ENCODE measurements at regions not wholly inside any gene's neighbourhood (a gene's known extent, or its start where the extent isn't known, plus 50 kb on each side); places are given as distances from the start of the nearest gene placed in this dataset.

- no peaks in the 10 kb centered on the region for H3K9me3 ChIP-seq (ENCODE audit: low read length)
- no peak overlapping the region for H3K4me3 ChIP-seq (ENCODE audit: low read depth in 1 of 2, low read length in 2 of 2)
- no peaks in the 10 kb centered on the region for H3K27me3 ChIP-seq (ENCODE audit: control insufficient read depth in 1 of 2, insufficient read depth in 2 of 2, low read length in 2 of 2)
- H3K9ac ChIP-seq (ENCODE audit: low read length) = no peak overlapping the region
- no peak overlapping the region for H3K27ac ChIP-seq (ENCODE audit: low read depth, low read length)
- H3K4me1 ChIP-seq (ENCODE audit: insufficient read depth, low read length) = peaks cover 16% of the 10 kb centered on the region
- H3K36me3 ChIP-seq (ENCODE audit: insufficient read depth, low read length) = no peaks in the 10 kb centered on the region
These were observed 235.7 kb upstream of the SIX2 start for GRCh38 chr2:45244928-45245327.

GRCh38 chr2:45242161-45242741, 233.0 kb upstream of the SIX2 start:
- H3K4me1 ChIP-seq (ENCODE audit: insufficient read depth, low read length) = peaks cover 16% of the 10 kb centered on the region
- no peaks in the 10 kb centered on the region for H3K27me3 ChIP-seq (ENCODE audit: control insufficient read depth in 1 of 2, insufficient read depth in 2 of 2, low read length in 2 of 2)
- H3K9ac ChIP-seq (ENCODE audit: low read length) = no peak overlapping the region
- no peaks in the 10 kb centered on the region for H3K36me3 ChIP-seq (ENCODE audit: insufficient read depth, low read length)
- no peak overlapping the region for H3K27ac ChIP-seq (ENCODE audit: low read depth, low read length)
- H3K9me3 ChIP-seq (ENCODE audit: low read length) = no peaks in the 10 kb centered on the region
- H3K4me3 ChIP-seq (ENCODE audit: low read depth in 1 of 2, low read length in 2 of 2) = no peak overlapping the region

- Histone ChIP-seq H3K9me3 (ENCODE audit: low read length) (no peaks in the 10 kb centered on the region), H3K27ac (ENCODE audit: low read depth, low read length) (no peak overlapping the region), H3K4me1 (ENCODE audit: insufficient read depth, low read length) (peaks cover 16% of the 10 kb centered on the region), H3K9ac (ENCODE audit: low read length) (no peak overlapping the region), H3K36me3 (ENCODE audit: insufficient read depth, low read length) (no peaks in the 10 kb centered on the region), H3K4me3 (ENCODE audit: low read depth in 1 of 2, low read length in 2 of 2) (no peak overlapping the region), H3K27me3 (ENCODE audit: control insufficient read depth in 1 of 2, insufficient read depth in 2 of 2, low read length in 2 of 2) (no peaks in the 10 kb centered on the region)
These were observed 231.9 kb upstream of the SIX2 start for GRCh38 chr2:45241061-45241561.

GRCh38 chr2:45237850-45238542, 228.7 kb upstream of the SIX2 start:
- H3K27ac ChIP-seq (ENCODE audit: low read depth, low read length) = no peak overlapping the region
- no peak overlapping the region for H3K4me3 ChIP-seq (ENCODE audit: low read depth in 1 of 2, low read length in 2 of 2)
- no peaks in the 10 kb centered on the region for H3K27me3 ChIP-seq (ENCODE audit: control insufficient read depth in 1 of 2, insufficient read depth in 2 of 2, low read length in 2 of 2)
- H3K4me1 ChIP-seq (ENCODE audit: insufficient read depth, low read length) = peaks cover 16% of the 10 kb centered on the region
- no peak overlapping the region for H3K9ac ChIP-seq (ENCODE audit: low read length)
- no peaks in the 10 kb centered on the region for H3K9me3 ChIP-seq (ENCODE audit: low read length)
- H3K36me3 ChIP-seq (ENCODE audit: insufficient read depth, low read length) = no peaks in the 10 kb centered on the region

- Histone ChIP-seq H3K36me3 (ENCODE audit: insufficient read depth, low read length) (no peaks in the 10 kb centered on the region), H3K9me3 (ENCODE audit: low read length) (no peaks in the 10 kb centered on the region), H3K4me3 (ENCODE audit: low read depth in 1 of 2, low read length in 2 of 2) (no peak overlapping the region), H3K27me3 (ENCODE audit: control insufficient read depth in 1 of 2, insufficient read depth in 2 of 2, low read length in 2 of 2) (no peaks in the 10 kb centered on the region), H3K27ac (ENCODE audit: low read depth, low read length) (no peak overlapping the region), H3K4me1 (ENCODE audit: insufficient read depth, low read length) (peaks cover 12% of the 10 kb centered on the region), H3K9ac (ENCODE audit: low read length) (no peak overlapping the region)
These were observed 227.9 kb upstream of the SIX2 start for GRCh38 chr2:45237128-45237527.

- Histone ChIP-seq H3K4me3 (ENCODE audit: low read depth in 1 of 2, low read length in 2 of 2) (no peak overlapping the region), H3K9ac (ENCODE audit: low read length) (no peak overlapping the region), H3K27ac (ENCODE audit: low read depth, low read length) (no peak overlapping the region), H3K27me3 (ENCODE audit: control insufficient read depth in 1 of 2, insufficient read depth in 2 of 2, low read length in 2 of 2) (no peaks in the 10 kb centered on the region), H3K9me3 (ENCODE audit: low read length) (no peaks in the 10 kb centered on the region), H3K4me1 (ENCODE audit: insufficient read depth, low read length) (peaks cover 3% of the 10 kb centered on the region), H3K36me3 (ENCODE audit: insufficient read depth, low read length) (no peaks in the 10 kb centered on the region)
These were observed 227.0 kb upstream of the SIX2 start for GRCh38 chr2:45236268-45236667.

GRCh38 chr2:45233301-45233700, 224.0 kb upstream of the SIX2 start:
- Histone ChIP-seq H3K36me3 (ENCODE audit: insufficient read depth, low read length) (no peaks in the 10 kb centered on the region), H3K27ac (ENCODE audit: low read depth, low read length) (no peak overlapping the region), H3K4me1 (ENCODE audit: insufficient read depth, low read length) (no peaks in the 10 kb centered on the region), H3K9ac (ENCODE audit: low read length) (no peak overlapping the region), H3K4me3 (ENCODE audit: low read depth in 1 of 2, low read length in 2 of 2) (no peak overlapping the region), H3K9me3 (ENCODE audit: low read length) (no peaks in the 10 kb centered on the region), H3K27me3 (ENCODE audit: control insufficient read depth in 1 of 2, insufficient read depth in 2 of 2, low read length in 2 of 2) (no peaks in the 10 kb centered on the region)

- no peaks in the 10 kb centered on the region for H3K9me3 ChIP-seq (ENCODE audit: low read length)
- H3K27me3 ChIP-seq (ENCODE audit: control insufficient read depth in 1 of 2, insufficient read depth in 2 of 2, low read length in 2 of 2) = no peaks in the 10 kb centered on the region
- no peaks in the 10 kb centered on the region for H3K36me3 ChIP-seq (ENCODE audit: insufficient read depth, low read length)
- no peak overlapping the region for H3K4me3 ChIP-seq (ENCODE audit: low read depth in 1 of 2, low read length in 2 of 2)
- H3K9ac ChIP-seq (ENCODE audit: low read length) = no peak overlapping the region
- H3K4me1 ChIP-seq (ENCODE audit: insufficient read depth, low read length) = no peaks in the 10 kb centered on the region
- H3K27ac ChIP-seq (ENCODE audit: low read depth, low read length) = no peak overlapping the region
These were observed 223.6 kb upstream of the SIX2 start for GRCh38 chr2:45232818-45233217.

GRCh38 chr2:45229411-45229810, 220.2 kb upstream of the SIX2 start:
- H3K9ac ChIP-seq (ENCODE audit: low read length) = no peak overlapping the region
- no peak overlapping the region for H3K4me3 ChIP-seq (ENCODE audit: low read depth in 1 of 2, low read length in 2 of 2)
- H3K9me3 ChIP-seq (ENCODE audit: low read length) = no peaks in the 10 kb centered on the region
- no peaks in the 10 kb centered on the region for H3K4me1 ChIP-seq (ENCODE audit: insufficient read depth, low read length)
- H3K27ac ChIP-seq (ENCODE audit: low read depth, low read length) = no peak overlapping the region
- H3K27me3 ChIP-seq (ENCODE audit: control insufficient read depth in 1 of 2, insufficient read depth in 2 of 2, low read length in 2 of 2) = no peaks in the 10 kb centered on the region
- H3K36me3 ChIP-seq (ENCODE audit: insufficient read depth, low read length) = no peaks in the 10 kb centered on the region

GRCh38 chr2:45227347-45227746, 218.1 kb upstream of the SIX2 start:
- Histone ChIP-seq H3K36me3 (ENCODE audit: insufficient read depth, low read length) (no peaks in the 10 kb centered on the region), H3K4me1 (ENCODE audit: insufficient read depth, low read length) (no peaks in the 10 kb centered on the region), H3K4me3 (ENCODE audit: low read depth in 1 of 2, low read length in 2 of 2) (no peak overlapping the region), H3K27ac (ENCODE audit: low read depth, low read length) (no peak overlapping the region), H3K9ac (ENCODE audit: low read length) (no peak overlapping the region), H3K9me3 (ENCODE audit: low read length) (no peaks in the 10 kb centered on the region), H3K27me3 (ENCODE audit: control insufficient read depth in 1 of 2, insufficient read depth in 2 of 2, low read length in 2 of 2) (no peaks in the 10 kb centered on the region)

GRCh38 chr2:45224993-45225380, 215.7 kb upstream of the SIX2 start:
- H3K27ac ChIP-seq (ENCODE audit: low read depth, low read length) = no peak overlapping the region
- H3K9me3 ChIP-seq (ENCODE audit: low read length) = no peaks in the 10 kb centered on the region
- no peaks in the 10 kb centered on the region for H3K27me3 ChIP-seq (ENCODE audit: control insufficient read depth in 1 of 2, insufficient read depth in 2 of 2, low read length in 2 of 2)
- H3K4me1 ChIP-seq (ENCODE audit: insufficient read depth, low read length) = no peaks in the 10 kb centered on the region
- H3K36me3 ChIP-seq (ENCODE audit: insufficient read depth, low read length) = no peaks in the 10 kb centered on the region
- H3K4me3 ChIP-seq (ENCODE audit: low read depth in 1 of 2, low read length in 2 of 2) = no peak overlapping the region
- no peak overlapping the region for H3K9ac ChIP-seq (ENCODE audit: low read length)
